Heart right ventricle (tissue), 16 donors: ENCODE measurements at regions not wholly inside any gene's neighbourhood (a gene's known extent, or its start where the extent isn't known, plus 50 kb on each side); places are given as distances from the start of the nearest gene placed in this dataset.

Source experiments
- ATAC-seq, 8 donors: fragments of 200-7000 bp; cut with Tn5 transposase; one replicate each; pipeline ENCODE4 v1.9.1; 2020; ENCODE audit warnings: mild to moderate bottlenecking in 8 of 8, moderate library complexity in 8 of 8, moderate number of reproducible peaks in 1 of 8
- DNase-seq, 2 donors: peaks; one replicate each; pipeline ENCODE4 v3.0.0-alpha.2; 2020
- H3K27ac ChIP-seq, 10 donors: fragments of 200-600 bp; sonication (generic) in 2 of 10; one replicate each; pipeline versions ENCODE4 v1.5.0 to v1.8.0; 2020 to 2022; ENCODE audit warnings: mild to moderate bottlenecking in 3 of 10
- H3K27me3 ChIP-seq, 7 donors: fragments of 200-600 bp; one replicate each; pipeline ENCODE4 v1.8.0; 2021 to 2022; ENCODE audit warnings: mild to moderate bottlenecking in 2 of 7
- H3K36me3 ChIP-seq, 9 donors: fragments of 200-600 bp; sonication (generic) in 1 of 9; one replicate each; pipeline versions ENCODE4 v1.5.0 to v1.8.0; 2020 to 2022; ENCODE audit warnings: mild to moderate bottlenecking in 2 of 9
- H3K4me1 ChIP-seq, 9 donors: fragments of 200-600 bp; sonication (generic) in 1 of 9; one replicate each; pipeline versions ENCODE4 v1.5.0 to v1.8.0; 2020 to 2022; ENCODE audit warnings: mild to moderate bottlenecking in 4 of 9
- H3K4me3 ChIP-seq, 10 donors: fragments of 200-600 bp; sonication (generic) in 2 of 10; one replicate each; pipeline versions ENCODE4 v1.5.0 to v1.8.0; 2020 to 2022; ENCODE audit warnings: mild to moderate bottlenecking in 7 of 10, moderate library complexity in 2 of 10
- H3K9me3 ChIP-seq, 11 donors: fragments of 200-600 bp in 10 of 11; sonication (generic) in 2 of 11; one replicate each; pipeline versions ENCODE4 v1.5.0 to v1.8.0; 2013 to 2022; ENCODE audit warnings: mild to moderate bottlenecking in 2 of 11, control low read depth in 1 of 11, moderate library complexity in 1 of 11
- WGBS, 2 donors: extraction: QIAGEN DNeasy Blood & Tissue Kit; methylation state at CpG; one replicate each; pipeline ENCODE4 v1.1.7; 2013; ENCODE audit warnings: inconsistent platforms in 1 of 2; 5-methylcytosine and 5-hydroxymethylcytosine counted together
- intact Hi-C, 10 donors: fragments of 100-400 bp; cut with DNase I; formaldehyde crosslinking; loops; one replicate each; pipeline versions ENCODE4 v1.11.1 to v1.14.2; 2022
- TF ChIP-seq, protein P1 (sequence below), 9 donors: fragments of 200-600 bp; sonication (generic) in 2 of 9; IDR thresholded peaks; one replicate each; pipeline versions ENCODE4 v1.5.0 to v1.8.0; 2021 to 2022; ENCODE audit warnings: antibody characterized with exemption in 9 of 9, mild to moderate bottlenecking in 5 of 9, moderate library complexity in 1 of 9
- donor health status: Arrhythmogenic right ventricular cardiomyopathy.
- donor health status: ischemic (EF 13 %, LVEDD 7.1; RV severe dilation, severe dysfunction).
- donor health status: healthy with polysubstance abuse.
- donor health status: DM: no; HTN: yes; CAD: no.
- donor health status: DM: no; HTN: no; CAD: no.
- donor health status: ischemic (EF 25% LVEDD 6.9; RV normal size, moderate dysfunction).
- donor health status: ischemic (EF 25% LVEDD 5.7; RV mildly dilated, moderate dysfunction).
- donor health status: healthy.
- donor health status: DM: yes; HTN: yes; CAD: no.
- donor health status: Ischemic cardiomyopathy.
- donor health status: ischemic (EF 35%, LVEDD 5.7; RV mildly dilated, moderate dysfunction).
- donor health status: nonischemic (EF 11% LVEDD 7.7; RV severe dilation, severe dysfunction).
- donor health status: DM: yes; HTN: yes; CAD: no.
- donor health status: PGD.
- donor health status: ischemic (EF 29% LVEDD 5.4; RV normal size, mild dysfunction).
- donor health status: nonischemic (EF 23%, LVEDD 6.1; RV moderate dilation, normal function).

DNA sequence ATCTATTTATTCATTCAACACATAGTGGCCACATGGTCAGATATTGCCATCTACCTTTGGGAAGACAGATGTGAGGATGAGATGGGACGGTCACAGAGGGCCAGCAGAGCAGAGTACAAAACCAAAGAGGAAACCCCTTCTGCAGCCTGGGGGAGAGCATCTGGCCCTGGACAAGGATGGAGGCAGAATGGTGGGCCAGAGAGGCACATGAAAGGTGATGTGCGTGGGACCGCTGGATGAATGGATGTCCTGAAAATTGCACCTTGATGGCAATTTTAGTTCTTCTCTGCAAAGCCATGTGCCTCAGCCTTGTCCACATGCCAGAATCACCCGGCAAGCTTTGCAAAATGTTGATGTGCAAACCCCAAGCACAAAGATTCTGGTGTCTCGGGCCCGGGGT lies 77.4 kb upstream of the CD93 start:
- DNase-seq (no peak), ATAC-seq (no peak)
- H3K27ac ChIP-seq, result no peak overlapping the region
- H3K27me3 ChIP-seq, result no peaks in the 10 kb centered on the region
- H3K4me3 ChIP-seq, result no peak overlapping the region
- TF ChIP-seq, protein P1, sequence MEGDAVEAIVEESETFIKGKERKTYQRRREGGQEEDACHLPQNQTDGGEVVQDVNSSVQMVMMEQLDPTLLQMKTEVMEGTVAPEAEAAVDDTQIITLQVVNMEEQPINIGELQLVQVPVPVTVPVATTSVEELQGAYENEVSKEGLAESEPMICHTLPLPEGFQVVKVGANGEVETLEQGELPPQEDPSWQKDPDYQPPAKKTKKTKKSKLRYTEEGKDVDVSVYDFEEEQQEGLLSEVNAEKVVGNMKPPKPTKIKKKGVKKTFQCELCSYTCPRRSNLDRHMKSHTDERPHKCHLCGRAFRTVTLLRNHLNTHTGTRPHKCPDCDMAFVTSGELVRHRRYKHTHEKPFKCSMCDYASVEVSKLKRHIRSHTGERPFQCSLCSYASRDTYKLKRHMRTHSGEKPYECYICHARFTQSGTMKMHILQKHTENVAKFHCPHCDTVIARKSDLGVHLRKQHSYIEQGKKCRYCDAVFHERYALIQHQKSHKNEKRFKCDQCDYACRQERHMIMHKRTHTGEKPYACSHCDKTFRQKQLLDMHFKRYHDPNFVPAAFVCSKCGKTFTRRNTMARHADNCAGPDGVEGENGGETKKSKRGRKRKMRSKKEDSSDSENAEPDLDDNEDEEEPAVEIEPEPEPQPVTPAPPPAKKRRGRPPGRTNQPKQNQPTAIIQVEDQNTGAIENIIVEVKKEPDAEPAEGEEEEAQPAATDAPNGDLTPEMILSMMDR (IDR thresholded peaks at IDR 0.05), result no peak
- H3K36me3 ChIP-seq, result no peaks in the 10 kb centered on the region
- no peaks in the 10 kb centered on the region for H3K9me3 ChIP-seq
- H3K4me1 ChIP-seq, result peaks cover 8 to 64% (median 48%) of the 10 kb centered on the region in 9 donors
- 95 to 99% methylated on average over 6 of the region's 6 CpGs for WGBS, 2 donors
- intact Hi-C loops, result loop anchor here in 3 of 10 donors (5.0 to 10.0 kb wide), 3 partner anchors 81 to 191 kb away; partner anchors contain the start of gene NXT1 (in 1 of the 3)

DNA sequence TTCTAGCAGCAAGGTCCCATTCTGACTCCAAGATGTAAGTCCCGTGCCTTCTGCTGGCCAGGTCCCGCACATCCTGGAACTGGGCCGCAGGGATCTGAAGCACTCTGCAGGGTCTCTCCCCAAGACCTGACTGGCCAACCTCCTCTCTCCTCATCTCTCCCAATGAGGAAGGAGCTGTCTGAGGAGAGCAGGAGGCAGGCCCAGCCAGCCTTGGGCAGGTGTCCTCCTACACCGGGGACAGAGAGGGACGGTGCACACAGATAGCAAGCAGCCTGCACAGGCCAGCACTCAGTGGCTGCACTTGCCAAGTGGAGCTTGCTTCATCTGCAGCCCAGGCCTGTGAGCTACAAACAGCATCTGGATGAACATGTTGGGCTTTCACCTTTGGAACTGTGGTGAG lies 76.8 kb upstream of the CD93 start:
- ATAC-seq (peak in 2 of 8 donors; percentile 6 to 7), DNase-seq (no peak)
- Histone ChIP-seq H3K27ac (peak overlapping the region in 4 of 10 donors; percentile 49 to 87 (median 70)), H3K4me1 (peaks cover 8 to 70% (median 53%) of the 10 kb centered on the region in 9 donors), H3K9me3 (no peaks in the 10 kb centered on the region), H3K4me3 (no peak overlapping the region), H3K36me3 (no peaks in the 10 kb centered on the region), H3K27me3 (no peaks in the 10 kb centered on the region)
- 87 to 91% methylated on average over 5 of the region's 5 CpGs for WGBS, 2 donors
- intact Hi-C loops, result loop anchor here in 3 of 10 donors (5.0 to 10.0 kb wide), 3 partner anchors 81 to 192 kb away; partner anchors contain the start of gene NXT1 (in 1 of the 3)
- TF ChIP-seq, protein P1 (IDR thresholded peaks at IDR 0.05), result no peak

DNA sequence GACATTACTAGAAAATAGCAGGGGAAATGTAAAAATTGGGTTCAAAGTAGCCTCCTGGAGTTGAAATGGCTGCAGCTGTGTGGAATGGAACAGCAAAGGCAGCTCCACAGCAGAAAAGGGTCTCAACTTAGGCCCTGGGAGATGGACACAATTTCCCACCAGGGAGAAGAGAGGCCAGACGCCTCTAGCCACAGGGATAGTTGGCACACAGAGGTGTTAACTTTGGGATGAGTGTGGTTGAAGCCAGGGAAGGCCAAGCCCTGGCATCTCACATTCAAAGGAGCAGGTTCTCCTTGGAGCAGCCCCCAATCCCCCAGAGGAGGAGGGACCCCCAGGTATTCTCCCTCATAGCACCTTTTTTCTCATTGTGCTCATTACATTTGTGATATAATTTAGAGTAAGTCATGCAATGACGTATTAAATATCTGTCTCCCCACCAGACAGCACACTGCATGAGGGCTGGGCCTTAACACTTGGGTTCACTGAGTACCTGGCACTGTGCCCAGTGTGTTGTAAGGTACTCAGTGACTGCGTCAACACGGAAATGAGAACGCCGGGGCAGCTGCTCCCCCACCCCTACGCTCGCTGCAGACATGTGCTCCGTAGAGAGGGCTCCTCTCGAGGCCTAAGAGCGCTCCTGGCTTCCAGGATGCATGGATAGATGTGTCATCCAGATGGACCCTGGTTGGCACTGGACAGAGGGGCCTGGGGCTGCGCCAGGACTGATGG lies 76.0 kb upstream of the CD93 start:
- TF ChIP-seq, protein P1 (IDR thresholded peaks at IDR 0.05), result no peak
- intact Hi-C loops, result loop anchor here in 3 of 10 donors (5.0 to 10.0 kb wide), 3 partner anchors 80 to 193 kb away; partner anchors contain the start of gene NXT1 (in 1 of the 3)
- Histone ChIP-seq H3K4me3 (no peak overlapping the region), H3K36me3 (no peaks in the 10 kb centered on the region), H3K27me3 (no peaks in the 10 kb centered on the region), H3K4me1 (peaks cover 8 to 70% (median 60%) of the 10 kb centered on the region in 9 donors), H3K9me3 (no peaks in the 10 kb centered on the region), H3K27ac (peak overlapping the region; percentile 24 to 87 (median 68))
- peak; percentile 46 to 92 (median 85) for ATAC-seq
- peak; percentile 72 to 80 for DNase-seq
- 53 to 54% methylated on average over 12 of the region's 12 CpGs for WGBS, 2 donors

DNA sequence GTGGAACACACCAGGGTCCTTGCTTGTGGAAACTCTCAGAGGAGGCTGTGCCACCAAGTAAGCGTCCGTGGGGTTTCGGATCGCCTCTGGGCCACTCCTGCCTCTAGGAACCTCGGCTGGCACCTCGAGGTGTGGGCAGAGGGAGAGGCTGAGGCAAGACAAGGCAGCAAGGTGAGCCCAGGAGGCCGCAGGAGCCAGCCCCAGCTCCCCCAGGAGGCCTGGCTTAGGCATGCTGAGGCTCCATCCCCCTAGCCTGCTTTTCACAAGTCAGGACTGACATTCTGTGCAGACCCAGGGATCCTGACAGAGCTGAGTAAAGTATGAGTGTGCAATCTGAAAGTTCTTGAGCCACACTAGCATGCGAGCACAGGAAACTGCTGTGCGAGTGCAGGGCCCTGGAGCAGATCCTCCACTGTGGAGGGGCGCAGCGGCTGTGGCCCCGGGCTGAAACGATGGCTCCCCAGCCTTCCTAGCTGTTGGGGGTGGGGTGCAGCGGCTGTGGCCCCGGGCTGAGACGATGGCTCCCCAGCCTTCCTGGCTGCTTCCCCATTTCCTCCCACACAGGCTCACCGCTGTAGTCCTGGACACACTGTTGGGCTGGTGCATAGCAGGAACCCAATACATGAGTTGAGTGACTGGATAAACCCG lies 75.2 kb upstream of the CD93 start:
- H3K4me1 ChIP-seq, result peaks cover 8 to 78% (median 68%) of the 10 kb centered on the region in 9 donors

More for the DNA sequence above, 75.2 kb upstream of the CD93 start:
- intact Hi-C loops, result loop anchor here in 3 of 10 donors (5.0 to 10.0 kb wide), 3 partner anchors 79 to 193 kb away; partner anchors contain the start of gene NXT1 (in 1 of the 3)
- WGBS, 2 donors, result 68 to 76% methylated on average over 18 of the region's 18 CpGs
- no peak for DNase-seq
- TF ChIP-seq, protein P1 (IDR thresholded peaks at IDR 0.05), result no peak
- Histone ChIP-seq H3K36me3 (no peaks in the 10 kb centered on the region), H3K27ac (peak overlapping the region; percentile 24 to 87 (median 69)), H3K4me3 (no peak overlapping the region), H3K27me3 (no peaks in the 10 kb centered on the region), H3K9me3 (no peaks in the 10 kb centered on the region)
- peak in 7 of 8 donors; percentile 6 to 36 (median 28) for ATAC-seq
